ENCODE measurements at regions not wholly inside any gene's neighbourhood (a gene's known extent, or its start where the extent isn't known, plus 50 kb on each side); places are given as distances from the start of the nearest gene placed in this dataset.

DNA sequence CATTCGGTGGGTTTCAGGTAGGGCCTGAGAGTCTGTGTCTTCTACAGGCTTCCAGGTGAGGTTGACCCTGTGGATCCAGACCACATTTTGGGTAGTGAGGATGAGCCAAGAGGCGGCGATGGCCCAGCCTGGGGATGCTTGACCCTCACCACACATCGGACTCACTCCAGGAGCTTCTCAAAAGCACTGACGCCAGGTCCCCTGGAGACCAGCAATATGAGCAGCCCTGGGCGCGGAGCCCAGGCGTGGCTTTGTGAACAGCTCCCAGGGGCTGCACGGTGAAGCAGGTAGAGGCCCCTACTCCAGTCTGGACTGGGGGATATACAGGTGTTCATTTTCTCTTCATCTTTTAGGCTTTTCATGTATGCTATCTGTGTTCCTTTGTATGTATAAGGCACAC is 139.7 kb upstream of the PCBD1 start:
- no peaks in the 10 kb centered on the region for H3K36me3 ChIP-seq (ENCODE audit: control insufficient read depth in 2 of 2, insufficient read depth in 1 of 2, low read length in 2 of 2)
- ChIA-PET CTCF (no interaction called here), POLR2A (no interaction called here)
- no peaks in the 10 kb centered on the region for H3K4me1 ChIP-seq (ENCODE audit: control insufficient read depth, insufficient read depth, low read length)
- H3K27ac ChIP-seq (ENCODE audit: extremely low read depth, low read depth, low read length), result no peak overlapping the region
- no peaks in the 10 kb centered on the region for H3K9me3 ChIP-seq (ENCODE audit: control insufficient read depth, insufficient read depth, low read depth, low read length)
- TF ChIP-seq ZBTB21 (tag by site-specific recombination; IDR thresholded peaks at IDR 0.05) (no peak), ZNF561 (tag by site-specific recombination; IDR thresholded peaks at IDR 0.05; ENCODE audit: borderline replicate concordance) (no peak), PRDM1 (tag by site-specific recombination; IDR thresholded peaks at IDR 0.05) (no peak)
- no peak overlapping the region for H3K4me3 ChIP-seq (ENCODE audit: low read depth, low read length)

DNA sequence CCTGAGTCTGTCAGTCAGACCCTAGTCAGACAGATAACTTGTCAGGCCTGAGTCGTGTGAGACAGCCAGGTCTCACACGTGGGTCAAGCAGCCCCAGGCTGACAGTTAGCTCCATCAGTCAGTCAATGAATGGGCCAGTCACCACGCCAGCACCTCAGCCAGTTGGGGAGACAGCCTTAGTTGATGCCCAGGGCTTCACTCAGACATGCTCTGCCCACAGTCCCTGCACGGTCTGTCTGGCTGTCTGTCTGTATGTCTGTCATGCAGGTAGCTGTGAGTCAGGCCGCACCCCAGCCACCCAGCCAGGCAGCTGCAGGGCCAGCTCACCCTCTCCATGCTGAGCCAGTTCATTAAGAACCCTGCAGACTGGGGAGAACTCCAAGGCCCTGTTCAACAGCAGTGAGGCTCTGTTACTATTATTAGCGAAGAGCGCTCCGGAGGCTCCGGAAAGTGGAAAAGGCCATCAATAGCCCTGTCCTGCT is 141.1 kb upstream of the PCBD1 start:
- ChIA-PET CTCF (interaction anchor here (0.9 to 1.0 kb wide), 2 partner anchors 104 to 241 kb away, joined by 3 to 4 read pairs; no protein-coding TSS in a partner anchor), POLR2A (no interaction called here)
- Histone ChIP-seq H3K4me3 (ENCODE audit: low read depth, low read length) (no peak overlapping the region), H3K27ac (ENCODE audit: extremely low read depth, low read depth, low read length) (no peak overlapping the region), H3K4me1 (ENCODE audit: control insufficient read depth, insufficient read depth, low read length) (no peaks in the 10 kb centered on the region), H3K36me3 (ENCODE audit: control insufficient read depth in 2 of 2, insufficient read depth in 1 of 2, low read length in 2 of 2) (no peaks in the 10 kb centered on the region), H3K9me3 (ENCODE audit: control insufficient read depth, insufficient read depth, low read depth, low read length) (no peaks in the 10 kb centered on the region)
- TF ChIP-seq ZBTB8A (tag by site-specific recombination; IDR thresholded peaks at IDR 0.05) (no peak), ZNF791 (tag by site-specific recombination; IDR thresholded peaks at IDR 0.05) (no peak), HOXA7 (CRISPR knock-in tag; IDR thresholded peaks at IDR 0.05; ENCODE audit: borderline replicate concordance) (no peak), WT1 (tag by site-specific recombination; IDR thresholded peaks at IDR 0.05) (no peak), ZNF768 (tag by site-specific recombination; IDR thresholded peaks at IDR 0.05) (no peak), ZBTB20 (tag by site-specific recombination; IDR thresholded peaks at IDR 0.05) (no peak), ZXDB (tag by site-specific recombination; IDR thresholded peaks at IDR 0.05) (no peak), ZNF404 (tag by site-specific recombination; IDR thresholded peaks at IDR 0.05) (no peak), ZFP41 (tag by site-specific recombination; IDR thresholded peaks at IDR 0.05; ENCODE audit: borderline replicate concordance) (no peak), BCL11B (tag by site-specific recombination; IDR thresholded peaks at IDR 0.05; ENCODE audit: low read depth) (no peak), EGR2 (tag by site-specific recombination; IDR thresholded peaks at IDR 0.05; ENCODE audit: low read depth) (no peak)
- TF ChIP-seq, protein P1, sequence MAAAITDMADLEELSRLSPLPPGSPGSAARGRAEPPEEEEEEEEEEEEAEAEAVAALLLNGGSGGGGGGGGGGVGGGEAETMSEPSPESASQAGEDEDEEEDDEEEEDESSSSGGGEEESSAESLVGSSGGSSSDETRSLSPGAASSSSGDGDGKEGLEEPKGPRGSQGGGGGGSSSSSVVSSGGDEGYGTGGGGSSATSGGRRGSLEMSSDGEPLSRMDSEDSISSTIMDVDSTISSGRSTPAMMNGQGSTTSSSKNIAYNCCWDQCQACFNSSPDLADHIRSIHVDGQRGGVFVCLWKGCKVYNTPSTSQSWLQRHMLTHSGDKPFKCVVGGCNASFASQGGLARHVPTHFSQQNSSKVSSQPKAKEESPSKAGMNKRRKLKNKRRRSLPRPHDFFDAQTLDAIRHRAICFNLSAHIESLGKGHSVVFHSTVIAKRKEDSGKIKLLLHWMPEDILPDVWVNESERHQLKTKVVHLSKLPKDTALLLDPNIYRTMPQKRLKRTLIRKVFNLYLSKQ (tag by site-specific recombination; IDR thresholded peaks at IDR 0.05; ENCODE audit: borderline replicate concordance), result no peak
- TF ChIP-seq, protein P2, sequence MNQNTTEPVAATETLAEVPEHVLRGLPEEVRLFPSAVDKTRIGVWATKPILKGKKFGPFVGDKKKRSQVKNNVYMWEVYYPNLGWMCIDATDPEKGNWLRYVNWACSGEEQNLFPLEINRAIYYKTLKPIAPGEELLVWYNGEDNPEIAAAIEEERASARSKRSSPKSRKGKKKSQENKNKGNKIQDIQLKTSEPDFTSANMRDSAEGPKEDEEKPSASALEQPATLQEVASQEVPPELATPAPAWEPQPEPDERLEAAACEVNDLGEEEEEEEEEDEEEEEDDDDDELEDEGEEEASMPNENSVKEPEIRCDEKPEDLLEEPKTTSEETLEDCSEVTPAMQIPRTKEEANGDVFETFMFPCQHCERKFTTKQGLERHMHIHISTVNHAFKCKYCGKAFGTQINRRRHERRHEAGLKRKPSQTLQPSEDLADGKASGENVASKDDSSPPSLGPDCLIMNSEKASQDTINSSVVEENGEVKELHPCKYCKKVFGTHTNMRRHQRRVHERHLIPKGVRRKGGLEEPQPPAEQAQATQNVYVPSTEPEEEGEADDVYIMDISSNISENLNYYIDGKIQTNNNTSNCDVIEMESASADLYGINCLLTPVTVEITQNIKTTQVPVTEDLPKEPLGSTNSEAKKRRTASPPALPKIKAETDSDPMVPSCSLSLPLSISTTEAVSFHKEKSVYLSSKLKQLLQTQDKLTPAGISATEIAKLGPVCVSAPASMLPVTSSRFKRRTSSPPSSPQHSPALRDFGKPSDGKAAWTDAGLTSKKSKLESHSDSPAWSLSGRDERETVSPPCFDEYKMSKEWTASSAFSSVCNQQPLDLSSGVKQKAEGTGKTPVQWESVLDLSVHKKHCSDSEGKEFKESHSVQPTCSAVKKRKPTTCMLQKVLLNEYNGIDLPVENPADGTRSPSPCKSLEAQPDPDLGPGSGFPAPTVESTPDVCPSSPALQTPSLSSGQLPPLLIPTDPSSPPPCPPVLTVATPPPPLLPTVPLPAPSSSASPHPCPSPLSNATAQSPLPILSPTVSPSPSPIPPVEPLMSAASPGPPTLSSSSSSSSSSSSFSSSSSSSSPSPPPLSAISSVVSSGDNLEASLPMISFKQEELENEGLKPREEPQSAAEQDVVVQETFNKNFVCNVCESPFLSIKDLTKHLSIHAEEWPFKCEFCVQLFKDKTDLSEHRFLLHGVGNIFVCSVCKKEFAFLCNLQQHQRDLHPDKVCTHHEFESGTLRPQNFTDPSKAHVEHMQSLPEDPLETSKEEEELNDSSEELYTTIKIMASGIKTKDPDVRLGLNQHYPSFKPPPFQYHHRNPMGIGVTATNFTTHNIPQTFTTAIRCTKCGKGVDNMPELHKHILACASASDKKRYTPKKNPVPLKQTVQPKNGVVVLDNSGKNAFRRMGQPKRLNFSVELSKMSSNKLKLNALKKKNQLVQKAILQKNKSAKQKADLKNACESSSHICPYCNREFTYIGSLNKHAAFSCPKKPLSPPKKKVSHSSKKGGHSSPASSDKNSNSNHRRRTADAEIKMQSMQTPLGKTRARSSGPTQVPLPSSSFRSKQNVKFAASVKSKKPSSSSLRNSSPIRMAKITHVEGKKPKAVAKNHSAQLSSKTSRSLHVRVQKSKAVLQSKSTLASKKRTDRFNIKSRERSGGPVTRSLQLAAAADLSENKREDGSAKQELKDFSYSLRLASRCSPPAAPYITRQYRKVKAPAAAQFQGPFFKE (tag by site-specific recombination; IDR thresholded peaks at IDR 0.05; ENCODE audit: borderline replicate concordance), result no peak
- TF ChIP-seq, protein P3, sequence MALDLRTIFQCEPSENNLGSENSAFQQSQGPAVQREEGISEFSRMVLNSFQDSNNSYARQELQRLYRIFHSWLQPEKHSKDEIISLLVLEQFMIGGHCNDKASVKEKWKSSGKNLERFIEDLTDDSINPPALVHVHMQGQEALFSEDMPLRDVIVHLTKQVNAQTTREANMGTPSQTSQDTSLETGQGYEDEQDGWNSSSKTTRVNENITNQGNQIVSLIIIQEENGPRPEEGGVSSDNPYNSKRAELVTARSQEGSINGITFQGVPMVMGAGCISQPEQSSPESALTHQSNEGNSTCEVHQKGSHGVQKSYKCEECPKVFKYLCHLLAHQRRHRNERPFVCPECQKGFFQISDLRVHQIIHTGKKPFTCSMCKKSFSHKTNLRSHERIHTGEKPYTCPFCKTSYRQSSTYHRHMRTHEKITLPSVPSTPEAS (tag by site-specific recombination; IDR thresholded peaks at IDR 0.05), result no peak
- TF ChIP-seq, protein P4, sequence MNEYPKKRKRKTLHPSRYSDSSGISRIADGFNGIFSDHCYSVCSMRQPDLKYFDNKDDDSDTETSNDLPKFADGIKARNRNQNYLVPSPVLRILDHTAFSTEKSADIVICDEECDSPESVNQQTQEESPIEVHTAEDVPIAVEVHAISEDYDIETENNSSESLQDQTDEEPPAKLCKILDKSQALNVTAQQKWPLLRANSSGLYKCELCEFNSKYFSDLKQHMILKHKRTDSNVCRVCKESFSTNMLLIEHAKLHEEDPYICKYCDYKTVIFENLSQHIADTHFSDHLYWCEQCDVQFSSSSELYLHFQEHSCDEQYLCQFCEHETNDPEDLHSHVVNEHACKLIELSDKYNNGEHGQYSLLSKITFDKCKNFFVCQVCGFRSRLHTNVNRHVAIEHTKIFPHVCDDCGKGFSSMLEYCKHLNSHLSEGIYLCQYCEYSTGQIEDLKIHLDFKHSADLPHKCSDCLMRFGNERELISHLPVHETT (tag by site-specific recombination; IDR thresholded peaks at IDR 0.05), result no peak
- TF ChIP-seq, protein P5, sequence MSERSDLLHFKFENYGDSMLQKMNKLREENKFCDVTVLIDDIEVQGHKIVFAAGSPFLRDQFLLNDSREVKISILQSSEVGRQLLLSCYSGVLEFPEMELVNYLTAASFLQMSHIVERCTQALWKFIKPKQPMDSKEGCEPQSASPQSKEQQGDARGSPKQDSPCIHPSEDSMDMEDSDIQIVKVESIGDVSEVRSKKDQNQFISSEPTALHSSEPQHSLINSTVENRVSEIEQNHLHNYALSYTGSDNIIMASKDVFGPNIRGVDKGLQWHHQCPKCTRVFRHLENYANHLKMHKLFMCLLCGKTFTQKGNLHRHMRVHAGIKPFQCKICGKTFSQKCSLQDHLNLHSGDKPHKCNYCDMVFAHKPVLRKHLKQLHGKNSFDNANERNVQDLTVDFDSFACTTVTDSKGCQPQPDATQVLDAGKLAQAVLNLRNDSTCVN (tag by site-specific recombination; optimal IDR thresholded peaks at IDR 0.05), result no peak

All from HEK293 (cell line).